H1 (cell line): ENCODE measurements at regions not wholly inside any gene's neighbourhood (a gene's known extent, or its start where the extent isn't known, plus 50 kb on each side); places are given as distances from the start of the nearest gene placed in this dataset.
A peak's percentile ranks its signal among the peaks of the same experiment; 100 is the strongest.

Experiments used
- CTCF ChIA-PET: fragments of 300-600 bp; sonication (Branson Sonifier 250); formaldehyde crosslinking; loops from one replicate; lab custom pipeline; 2021; ENCODE audit not compliant: partially characterized antibody; lab: Charles Lee
- POLR2A ChIA-PET: fragments of 300-600 bp; sonication (Branson Sonifier 250); formaldehyde crosslinking; loops from one replicate; lab custom pipeline; 2021; ENCODE audit warnings: inconsistent platforms; ENCODE audit not compliant: partially characterized antibody; lab: Charles Lee
- DNase-seq, 2 experiments: peaks; one replicate each; pipeline versions ENCODE4 v3.0.0 to v3.0.0-alpha.2; 2010 to 2022; ENCODE audit warnings: low spot score in 2 of 2, low read depth in 1 of 2, mixed read lengths in 1 of 2
- FAIRE-seq: peaks from 2 replicates; lab custom pipeline; 2011; peaks lifted over from hg19 to GRCh38; lab: Jason Lieb, UNC
- H2AFZ ChIP-seq: 2 replicates; pipeline ENCODE4 v1.8.1; 2012; ENCODE audit warnings: low read length, inconsistent platforms
- H2AK5ac ChIP-seq: 2 replicates; pipeline ENCODE4 v1.6.1; 2013; ENCODE audit warnings: low read depth, low read length
- H2BK120ac ChIP-seq: replicated peaks from 2 replicates; pipeline ENCODE3; 2013; ENCODE audit warnings: low read depth, low read length, inconsistent platforms
- H2BK12ac ChIP-seq: 2 replicates; pipeline ENCODE4 v1.6.1; 2013; ENCODE audit warnings: low read depth, low read length
- H2BK15ac ChIP-seq: 2 replicates; pipeline ENCODE4 v1.6.1; 2013; ENCODE audit warnings: low read length
- H2BK20ac ChIP-seq: 2 replicates; pipeline ENCODE4 v1.6.1; 2013; ENCODE audit warnings: low read length
- H2BK5ac ChIP-seq: 2 replicates; pipeline ENCODE4 v1.6.1; 2013; ENCODE audit warnings: low read depth, low read length
- H3K14ac ChIP-seq: 2 replicates; pipeline ENCODE4 v1.6.1; 2013; ENCODE audit warnings: inconsistent platforms; ENCODE audit not compliant: insufficient read length
- H3K18ac ChIP-seq: 2 replicates; pipeline ENCODE4 v1.6.1; 2013; ENCODE audit warnings: low read length; ENCODE audit errors: extremely low read depth
- H3K23ac ChIP-seq: 2 replicates; pipeline ENCODE4 v1.6.1; 2013; ENCODE audit warnings: inconsistent platforms; ENCODE audit not compliant: insufficient read length
- H3K23me2 ChIP-seq: 2 replicates; pipeline ENCODE4 v1.6.1; 2013; ENCODE audit warnings: low read depth, low read length
- H3K27ac ChIP-seq: 2 replicates; pipeline ENCODE4 v1.6.1; 2011; ENCODE audit warnings: low read depth, low read length, inconsistent platforms
- H3K27me3 ChIP-seq, 4 experiments: replicated peaks in 1 of 4; 1 replicate in 1 of 4; 2 replicates in 3 of 4; pipeline versions ENCODE4 v1.6.1 to v1.8.1; 2011 to 2013; ENCODE audit warnings: low read length in 3 of 4, mild to moderate bottlenecking in 3 of 4, inconsistent platforms in 2 of 4, mixed read lengths in 2 of 4, moderate library complexity in 1 of 4; ENCODE audit not compliant: control insufficient read depth in 3 of 4, insufficient read depth in 3 of 4; ENCODE audit errors: extremely low read depth in 1 of 4
- H3K36me3 ChIP-seq, 4 experiments: 2 replicates each; pipeline versions ENCODE4 v1.6.1 to v1.8.1; 2011 to 2013; ENCODE audit warnings: mild to moderate bottlenecking in 4 of 4, low read length in 3 of 4, moderate library complexity in 2 of 4, control low read depth in 1 of 4, inconsistent platforms in 1 of 4; ENCODE audit not compliant: insufficient read depth in 4 of 4, control insufficient read depth in 2 of 4
- H3K4ac ChIP-seq: replicated peaks from 2 replicates; pipeline ENCODE3; 2013; ENCODE audit warnings: low read length, low read depth, mixed read lengths, inconsistent platforms; ENCODE audit not compliant: insufficient read length
- H3K4me1 ChIP-seq, 4 experiments: replicated peaks in 1 of 4; 1 replicate in 1 of 4; 2 replicates in 3 of 4; pipeline versions ENCODE4 v1.6.1 to v1.8.1; 2011 to 2013; ENCODE audit warnings: low read length in 3 of 4, inconsistent platforms in 2 of 4, mixed read lengths in 1 of 4; ENCODE audit not compliant: insufficient read depth in 4 of 4, control insufficient read depth in 3 of 4
- H3K4me2 ChIP-seq, 2 experiments: 2 replicates each; pipeline versions ENCODE4 v1.6.1 to v1.8.1; 2011 to 2013; ENCODE audit warnings: low read depth in 2 of 2, low read length in 2 of 2, control low read depth in 1 of 2, inconsistent platforms in 1 of 2, mild to moderate bottlenecking in 1 of 2; ENCODE audit not compliant: insufficient read depth in 1 of 2
- H3K4me3 ChIP-seq, 4 experiments: fragments of 200-600, 300-600 bp in 1 of 4; sonication (generic), shearing (Covaris generic), sonication (Bioruptor Twin) in 1 of 4; 2 replicates each; pipeline versions ENCODE4 v1.5.1 to v1.8.1; 2011 to 2016; ENCODE audit warnings: low read length in 4 of 4, low read depth in 3 of 4, control low read depth in 2 of 4, inconsistent platforms in 2 of 4, mild to moderate bottlenecking in 2 of 4, mixed read lengths in 1 of 4, moderate library complexity in 1 of 4; ENCODE audit not compliant: insufficient read depth in 2 of 4; ENCODE audit errors: extremely low read depth in 1 of 4
- H3K56ac ChIP-seq: replicated peaks from 2 replicates; pipeline ENCODE3; 2013; ENCODE audit warnings: low read depth, mild to moderate bottlenecking, mixed read lengths, low read length, inconsistent platforms; ENCODE audit not compliant: insufficient read length
- H3K79me1 ChIP-seq: 2 replicates; pipeline ENCODE4 v1.6.1; 2013; ENCODE audit warnings: low read depth, low read length, control low read depth
- H3K79me2 ChIP-seq, 2 experiments: 2 replicates each; pipeline versions ENCODE4 v1.6.1 to v1.8.1; 2012 to 2013; ENCODE audit warnings: low read length in 2 of 2, mild to moderate bottlenecking in 2 of 2, inconsistent platforms in 1 of 2; ENCODE audit not compliant: insufficient read depth in 2 of 2, control insufficient read depth in 1 of 2
- H3K9ac ChIP-seq, 4 experiments: replicated peaks in 1 of 4; 1 replicate in 1 of 4; 2 replicates in 3 of 4; pipeline versions ENCODE4 v1.6.1 to v1.8.1; 2011 to 2013; ENCODE audit warnings: low read depth in 3 of 4, low read length in 3 of 4, control low read depth in 2 of 4, mild to moderate bottlenecking in 2 of 4, moderate library complexity in 2 of 4, inconsistent platforms in 1 of 4; ENCODE audit errors: extremely low read depth in 1 of 4
- H3K9me3 ChIP-seq, 2 experiments: 2 replicates each; pipeline versions ENCODE4 v1.6.1 to v1.8.1; 2012 to 2013; ENCODE audit warnings: mild to moderate bottlenecking in 2 of 2, moderate library complexity in 2 of 2, control low read depth in 1 of 2, inconsistent platforms in 1 of 2, low read depth in 1 of 2, low read length in 1 of 2, mixed read lengths in 1 of 2; ENCODE audit not compliant: insufficient read depth in 2 of 2
- H4K20me1 ChIP-seq, 2 experiments: replicated peaks in 1 of 2; 2 replicates each; pipeline versions ENCODE3 to v1.8.1; 2011 to 2013; ENCODE audit warnings: inconsistent platforms in 2 of 2, low read length in 2 of 2, mild to moderate bottlenecking in 1 of 2; ENCODE audit not compliant: insufficient read depth in 2 of 2, control insufficient read depth in 1 of 2
- H4K5ac ChIP-seq: 2 replicates; pipeline ENCODE4 v1.6.1; 2013; ENCODE audit warnings: low read length, low read depth, mixed read lengths, inconsistent platforms; ENCODE audit not compliant: insufficient read length
- H4K8ac ChIP-seq: 2 replicates; pipeline ENCODE4 v1.8.0; 2013; ENCODE audit warnings: mild to moderate bottlenecking, moderate library complexity, low read length, inconsistent platforms; ENCODE audit not compliant: insufficient read depth; ENCODE audit errors: extremely low read depth
- H4K91ac ChIP-seq: replicated peaks from 2 replicates; pipeline ENCODE3; 2013; ENCODE audit warnings: low read length, mixed read lengths, inconsistent platforms; ENCODE audit not compliant: insufficient read length
- SIRT6 ChIP-seq: IDR thresholded peaks from one replicate; pipeline ENCODE4 v1.7.1; 2012; ENCODE audit warnings: low read length, inconsistent platforms
- WGBS, 2 experiments: shearing (Covaris generic) in 1 of 2; methylation state at CpG; one replicate each; pipeline versions ENCODE4 v1.1.6 to v1.1.7; 2013 to 2015; ENCODE audit warnings: low lambda C conversion rate in 2 of 2, mixed read lengths in 2 of 2, inconsistent platforms in 1 of 2, low coverage in 1 of 2, missing lambda C conversion rate in 1 of 2; ENCODE audit not compliant: insufficient replicate concordance in 2 of 2, insufficient coverage in 1 of 2, insufficient read length in 1 of 2; ENCODE audit errors: extremely low coverage in 1 of 2, missing lambda C conversion rate in 1 of 2; 5-methylcytosine and 5-hydroxymethylcytosine counted together

- peak overlapping the region; percentile 61; the same call in 1 of the 2 replicates for H2BK15ac ChIP-seq
- H3K23ac ChIP-seq: no peak overlapping the region
- H4K8ac ChIP-seq: no peak overlapping the region; the same call in 1 of the 2 replicates
- H3K79me2 ChIP-seq: no peaks in the 10 kb centered on the region
- no peaks in the 10 kb centered on the region for H3K23me2 ChIP-seq
- no peak overlapping the region for H2AK5ac ChIP-seq
- 83% methylated on average over 2 of the region's 2 CpGs; no CpG with 5 or more reads in 1 of the 2 experiments for WGBS, 2 experiments
- no peak for FAIRE-seq
- no peak overlapping the region for H2BK12ac ChIP-seq
- no peak overlapping the region for H3K4me3 ChIP-seq
- peaks cover 0 to 4% of the 10 kb centered on the region in 2 experiments; a peak in 1 of 4 replicates for H3K9me3 ChIP-seq
- TF ChIP-seq SIRT6: no peak
- TF ChIP-seq, all 59 proteins: peak for 0
- Histone ChIP-seq H3K4me1 (peaks cover 0 to 21% (median 12%) of the 10 kb centered on the region in 4 experiments; a peak in 6 of 7 replicates), H3K27ac (no peak overlapping the region), H2AFZ (no peak overlapping the region), H3K4ac (no peak overlapping the region), H3K56ac (no peak overlapping the region), H2BK5ac (no peak overlapping the region), H2BK120ac (no peak overlapping the region), H3K18ac (no peak overlapping the region), H3K27me3 (no peaks in the 10 kb centered on the region; a peak in 1 of 7 replicates), H2BK20ac (no peak overlapping the region), H3K9ac (no peak overlapping the region), H3K36me3 (no peaks in the 10 kb centered on the region), H3K79me1 (no peaks in the 10 kb centered on the region), H4K91ac (no peak overlapping the region), H3K4me2 (no peak overlapping the region), H4K20me1 (no peaks in the 10 kb centered on the region), H4K5ac (no peak overlapping the region), H3K14ac (no peak overlapping the region)
- peak in 1 of 2 experiments; percentile 29 for DNase-seq
- POLR2A ChIA-PET: no interaction called here
- CTCF ChIA-PET: interaction anchor here (0.7 kb wide), 1 partner anchor 40 kb away, joined by 3 read pairs; no protein-coding TSS in a partner anchor
Observed at GRCh38 chr2:128496700-128497099, 178.0 kb upstream of the HS6ST1 start.
